SK-N-MC (cell line): ENCODE measurements at regions not wholly inside any gene's neighbourhood (a gene's known extent, or its start where the extent isn't known, plus 50 kb on each side); places are given as distances from the start of the nearest gene placed in this dataset.

Experiments
- EZH2 ChIP-seq: fragments of 200-600 bp; sonication (generic); IDR thresholded peaks from one replicate; pipeline ENCODE4 v1.6.1; 2017; ENCODE audit warnings: antibody characterized with exemption
- POLR2AphosphoS5 ChIP-seq: IDR thresholded peaks from 2 replicates; pipeline ENCODE4 v1.6.1; 2012; ENCODE audit warnings: mild to moderate bottlenecking, low read depth, low read length, borderline replicate concordance

DNA sequence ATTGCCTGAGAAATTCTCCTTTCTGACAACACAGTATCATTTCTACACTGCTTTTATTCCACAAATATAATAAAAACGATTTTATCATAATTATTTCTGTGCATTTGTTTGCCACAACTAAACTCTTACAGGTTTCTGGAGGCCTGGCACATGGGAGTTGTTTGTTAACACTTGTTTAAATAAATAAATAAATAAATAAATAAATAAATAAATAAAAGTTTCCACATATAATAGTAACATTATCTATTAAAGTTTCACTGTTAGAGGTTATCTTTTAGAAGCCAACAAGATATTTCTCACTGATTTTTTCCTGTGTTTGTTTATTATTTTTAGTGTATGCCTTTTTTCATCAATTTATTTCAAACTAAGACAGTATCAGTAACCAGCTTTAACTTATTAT is 323.3 kb downstream of the FOXG1 start:
- TF ChIP-seq EZH2, result no peak
- TF ChIP-seq POLR2AphosphoS5, result no peak
